HG02588 (cell line): ENCODE measurements at regions not wholly inside any gene's neighbourhood (a gene's known extent, or its start where the extent isn't known, plus 50 kb on each side); places are given as distances from the start of the nearest gene placed in this dataset.
"Not testable (repeated sequence)": the region's sequence is repeated elsewhere in the genome, so short reads cannot be mapped to it uniquely, and the experiment has no call there.

Experiments used
- ATAC-seq: cut with Tn5 transposase; IDR thresholded peaks from one replicate; pipeline ENCODE4 v1.9.1; 2021; ENCODE audit warnings: mild to moderate bottlenecking, moderate library complexity; ENCODE audit not compliant: unreplicated experiment

DNA sequence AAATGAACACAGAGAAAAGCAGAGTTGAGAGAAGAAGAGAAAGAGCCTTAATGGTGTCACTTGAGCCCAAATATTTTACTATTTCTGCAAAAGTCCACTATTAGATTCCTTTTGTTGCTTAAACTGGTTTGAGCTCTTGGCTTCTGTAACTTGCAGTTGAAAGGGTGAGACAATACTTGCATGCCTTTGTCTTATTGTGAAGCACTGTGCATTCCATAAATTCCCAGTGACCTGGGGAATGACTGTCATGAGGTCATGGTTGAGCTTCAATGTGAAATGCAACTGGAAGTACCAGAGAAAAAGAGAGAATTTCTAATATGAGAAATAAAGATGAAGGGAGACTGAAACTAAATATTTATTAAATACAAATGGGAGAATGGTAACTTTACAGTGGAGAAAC is 310.9 kb downstream of the TDRD3 start:
- ATAC-seq, result no peak

DNA sequence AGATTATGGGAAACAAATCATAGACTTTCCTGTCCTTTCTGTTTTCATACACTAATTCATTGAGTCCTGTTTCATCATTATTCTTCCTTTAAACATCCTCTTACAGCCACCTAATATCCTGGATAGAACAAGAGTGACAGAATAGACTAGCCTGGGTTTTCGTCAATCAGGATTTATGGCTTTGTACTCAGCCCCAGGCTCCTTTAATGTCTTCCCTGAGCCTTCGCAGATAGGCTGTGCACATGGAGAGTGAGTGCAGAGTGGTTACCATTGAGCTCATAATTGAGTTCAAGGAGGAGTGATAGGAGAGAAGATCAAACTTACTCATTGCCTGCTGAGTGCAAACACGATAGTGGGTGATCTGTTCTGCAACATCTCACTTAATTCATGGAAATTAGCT is 304.9 kb downstream of the TDRD3 start:
- no peak for ATAC-seq

DNA sequence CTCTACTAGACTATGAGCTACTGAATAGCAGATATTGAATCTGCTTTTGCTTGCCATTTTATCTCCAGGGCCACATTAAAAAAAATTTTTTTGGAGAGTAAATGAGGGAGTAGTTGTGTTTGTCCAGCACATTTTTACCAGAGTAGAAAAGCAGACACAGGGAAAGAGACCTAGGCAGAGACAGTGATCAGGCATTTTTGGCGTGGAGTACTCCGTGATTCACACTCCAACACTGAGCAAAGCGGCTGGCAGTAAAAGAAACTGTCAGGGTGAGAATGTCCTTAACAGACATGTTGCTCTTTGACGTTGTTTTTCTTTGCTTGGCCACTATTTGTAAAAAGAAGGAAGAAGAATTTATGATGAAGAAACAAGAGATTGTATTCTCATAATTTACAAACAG is 304.0 kb downstream of the TDRD3 start:
- no peak for ATAC-seq

DNA sequence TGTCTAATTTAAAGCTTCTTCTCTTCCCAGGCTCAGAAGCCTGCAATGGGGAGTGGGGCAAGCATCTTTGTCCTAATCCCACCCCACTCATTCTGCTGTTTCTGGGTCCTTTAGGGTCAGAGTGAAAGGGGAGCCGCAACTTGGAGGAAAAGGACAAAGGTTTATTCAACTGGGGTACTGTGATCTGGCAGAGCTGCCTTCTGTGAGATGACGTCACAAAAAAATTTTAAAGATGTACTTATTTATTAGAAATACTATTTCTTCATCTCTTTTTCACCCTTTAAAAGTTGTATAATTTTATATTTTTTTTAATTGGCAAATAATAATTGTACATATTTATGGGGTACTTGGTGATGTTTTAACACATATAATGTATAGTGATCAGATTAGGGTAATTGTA is 302.6 kb downstream of the TDRD3 start:
- no peak for ATAC-seq

DNA sequence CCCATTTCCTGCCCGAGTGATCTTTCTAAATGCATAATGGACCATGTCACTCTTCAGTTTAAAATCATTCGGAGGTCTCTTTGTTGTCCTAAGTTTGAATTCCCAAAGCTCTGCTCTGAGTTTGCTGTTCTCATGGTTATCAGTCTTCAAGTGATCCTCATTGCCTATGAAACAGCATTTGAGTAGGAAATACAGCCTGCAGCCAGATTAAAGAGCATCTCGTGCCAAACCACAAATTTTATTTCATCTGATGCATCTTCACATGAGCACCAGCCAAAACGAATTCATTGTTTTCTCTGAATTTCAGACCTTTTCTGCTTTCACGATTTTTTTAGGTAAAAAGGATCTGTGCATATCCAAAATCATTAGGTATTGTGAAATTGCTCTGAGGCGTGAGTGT is 299.6 kb downstream of the TDRD3 start:
- no peak for ATAC-seq

DNA sequence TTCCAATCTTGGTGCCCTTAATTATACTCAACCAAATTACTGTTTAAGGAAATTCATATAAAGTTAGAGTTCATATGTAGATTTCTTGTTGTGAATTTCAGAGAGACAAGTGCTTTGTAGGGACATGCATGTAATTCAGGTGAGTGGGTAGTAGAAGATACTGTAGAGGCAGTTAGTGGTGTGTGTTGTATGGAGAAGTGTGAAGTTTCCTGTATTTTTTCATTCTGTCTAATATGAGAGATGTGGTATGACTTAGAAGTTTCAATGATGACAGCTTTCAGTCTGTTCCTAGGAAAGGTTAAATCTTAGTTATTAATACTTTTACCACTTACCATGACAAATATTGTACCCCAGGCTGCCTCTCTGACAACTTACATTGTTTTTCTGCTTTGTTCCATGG is 294.2 kb downstream of the TDRD3 start:
- ATAC-seq, result no peak

DNA sequence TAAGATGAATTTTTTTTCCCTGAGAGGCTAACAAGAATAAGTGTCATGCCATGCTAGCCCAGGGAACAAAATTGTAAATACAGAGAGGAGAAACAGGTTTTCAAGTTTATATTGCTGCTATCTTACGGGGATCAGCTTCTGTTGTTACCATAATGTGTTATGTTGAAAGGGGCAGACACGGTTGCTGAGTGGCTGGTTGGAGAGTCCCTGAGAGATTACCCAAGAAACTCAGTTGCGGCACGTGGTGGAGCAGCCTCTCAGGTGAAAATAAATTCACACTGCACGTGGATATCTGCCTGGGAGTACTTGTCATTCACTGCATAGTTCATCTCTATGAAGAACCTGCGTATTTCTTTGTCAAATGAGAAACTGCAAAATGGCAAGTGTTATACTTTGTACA is 293.6 kb downstream of the TDRD3 start:
- ATAC-seq, result no peak

DNA sequence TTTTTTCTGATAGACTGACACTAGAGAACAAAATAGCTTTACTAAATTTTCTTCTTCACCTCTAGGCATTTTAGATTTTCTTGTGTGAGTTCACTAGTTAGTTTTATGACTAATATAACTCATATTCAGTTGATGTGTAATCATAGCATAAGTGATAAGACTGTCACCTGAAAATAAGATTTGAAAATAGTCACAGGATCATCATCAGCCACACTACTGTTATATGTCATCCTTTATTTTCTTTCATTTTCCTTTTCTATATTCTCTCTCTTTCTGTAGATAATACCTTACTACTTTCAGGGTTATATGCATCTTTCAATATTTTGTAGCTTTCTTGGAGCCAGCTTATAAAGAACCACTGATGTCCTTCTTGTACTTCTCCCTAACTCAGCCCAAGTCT is 292.6 kb downstream of the TDRD3 start:
- ATAC-seq, result no peak

DNA sequence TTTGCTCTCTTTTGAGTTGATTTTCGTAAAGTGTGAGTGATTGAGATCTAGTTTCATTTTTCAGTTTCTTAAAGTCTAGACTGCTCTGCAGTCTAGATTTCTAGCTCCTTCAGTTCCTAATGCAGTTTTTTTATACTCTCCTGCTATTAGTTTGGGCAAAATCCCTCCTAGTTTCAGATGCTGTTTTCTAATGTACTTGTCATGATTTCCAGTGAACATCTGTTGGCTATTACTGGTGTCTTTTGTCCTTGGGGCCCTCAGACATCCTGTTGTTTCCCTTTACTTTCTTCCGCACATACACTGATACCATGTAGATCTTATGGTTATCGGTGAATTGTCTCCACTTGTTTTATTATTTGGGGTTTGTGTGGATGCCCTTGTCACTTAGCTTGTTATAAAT is 292.1 kb downstream of the TDRD3 start:
- no peak for ATAC-seq

DNA sequence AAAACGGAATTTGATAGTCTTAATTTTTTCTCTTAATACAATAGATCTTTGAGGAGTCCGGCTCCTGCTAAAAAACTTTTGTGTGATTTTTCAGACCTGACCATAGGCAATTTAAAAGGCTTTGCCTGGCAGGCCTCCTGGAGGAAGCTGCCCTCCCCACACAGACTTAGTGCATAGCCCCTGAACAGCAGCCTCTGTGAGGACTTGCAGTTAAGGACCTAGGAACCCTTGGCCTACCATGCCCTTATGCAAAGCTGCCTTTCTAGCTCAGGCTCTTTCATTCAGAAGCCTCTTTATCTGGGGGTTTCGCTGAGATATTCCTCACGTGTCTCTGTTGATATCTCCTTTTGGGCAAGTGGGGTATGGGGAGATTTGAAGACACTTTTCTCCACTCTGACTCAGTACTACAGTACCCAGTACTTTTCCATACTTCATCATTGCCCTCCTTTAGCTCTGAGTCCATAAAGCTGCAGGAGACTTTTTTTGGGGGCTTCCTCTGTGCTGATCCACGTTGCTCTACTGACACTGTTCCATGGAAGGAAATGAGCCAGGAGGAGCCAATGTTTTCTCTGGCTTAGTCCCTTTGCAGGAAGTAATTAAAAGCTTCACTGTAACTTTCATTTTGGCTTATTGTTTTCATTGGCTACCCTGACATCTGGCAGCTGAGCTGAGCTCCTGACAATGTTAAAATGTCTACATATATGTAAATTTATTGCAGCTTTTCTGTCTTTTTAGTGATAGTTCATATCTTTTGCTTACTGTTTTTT is 283.1 kb downstream of the TDRD3 start:
- ATAC-seq, result no peak

DNA sequence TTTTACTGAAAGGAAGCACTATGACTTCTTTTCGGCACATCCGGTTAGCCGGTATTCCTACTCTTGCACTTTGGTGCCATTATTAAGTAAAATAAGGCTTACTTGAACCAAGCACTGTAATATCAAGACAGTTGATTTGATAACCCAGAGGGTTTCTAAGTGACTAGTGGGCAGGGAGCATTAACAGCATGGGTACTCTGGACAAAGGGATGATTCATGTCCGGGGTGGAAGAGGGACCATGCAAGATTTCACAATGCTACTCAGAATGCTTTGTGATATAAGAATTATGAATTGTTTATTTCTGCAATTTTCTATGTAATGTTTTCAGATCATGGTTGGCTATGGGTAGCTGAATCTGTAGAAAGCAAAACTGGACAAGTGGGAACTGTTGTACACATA is 282.1 kb downstream of the TDRD3 start:
- ATAC-seq, result no peak

DNA sequence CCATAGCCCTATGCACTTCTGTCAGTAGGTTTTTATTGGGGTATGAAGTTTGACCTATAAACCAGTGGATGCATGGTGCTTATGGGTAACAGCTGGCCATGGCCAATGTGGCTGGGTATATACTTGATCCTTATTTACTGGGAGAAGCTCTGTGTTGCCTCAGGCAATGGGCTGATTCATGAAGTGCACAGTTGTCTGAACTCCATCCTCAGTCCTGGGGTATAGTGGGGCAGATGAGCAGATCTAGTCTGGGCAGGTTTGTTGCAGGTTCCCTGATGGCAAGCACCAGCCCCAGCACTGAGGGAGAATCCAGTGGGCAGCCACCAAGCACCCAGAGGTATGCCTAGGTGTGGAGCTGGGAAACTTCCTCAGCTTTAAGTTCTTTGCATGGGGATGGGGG is 274.4 kb downstream of the TDRD3 start:
- ATAC-seq, result no peak

DNA sequence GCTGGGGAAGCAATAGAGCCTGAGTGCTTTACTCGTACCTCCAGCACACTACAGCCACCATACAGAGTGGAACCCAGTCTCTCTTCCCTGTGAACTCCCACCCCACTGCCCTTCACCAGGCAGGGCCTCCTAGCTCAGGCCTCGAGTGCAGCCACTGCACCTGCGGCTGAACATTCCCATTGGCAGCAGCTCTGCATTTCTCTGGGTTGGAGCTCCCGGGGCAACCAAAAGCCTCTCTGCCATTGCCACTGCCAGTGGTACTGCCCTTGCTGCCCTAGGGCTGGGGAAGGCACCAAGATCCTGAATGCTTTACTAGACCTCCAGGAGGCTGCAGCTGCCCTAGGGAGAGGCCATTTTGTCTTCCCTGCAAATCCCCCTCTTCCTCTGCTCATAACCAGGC is 266.8 kb downstream of the TDRD3 start:
- ATAC-seq, result no peak

DNA sequence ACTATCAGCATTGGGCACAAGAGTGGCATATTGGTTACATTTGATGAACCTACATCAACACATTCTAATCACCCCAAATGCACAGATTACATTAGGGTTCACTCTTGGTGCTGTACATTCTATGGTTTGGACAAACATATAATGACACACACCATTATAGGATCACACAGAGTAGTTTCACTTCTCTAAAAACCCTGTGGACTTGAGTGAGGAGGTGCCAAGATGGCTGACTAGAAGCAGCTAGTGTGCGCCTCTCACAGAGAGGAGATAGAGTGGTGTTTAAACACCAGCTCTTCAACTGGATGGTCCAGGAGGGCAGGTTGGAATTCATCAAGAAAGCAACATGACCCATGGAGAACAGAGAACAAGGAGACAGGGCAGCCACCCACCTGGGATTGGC is 265.6 kb downstream of the TDRD3 start:
- ATAC-seq, result no peak

DNA sequence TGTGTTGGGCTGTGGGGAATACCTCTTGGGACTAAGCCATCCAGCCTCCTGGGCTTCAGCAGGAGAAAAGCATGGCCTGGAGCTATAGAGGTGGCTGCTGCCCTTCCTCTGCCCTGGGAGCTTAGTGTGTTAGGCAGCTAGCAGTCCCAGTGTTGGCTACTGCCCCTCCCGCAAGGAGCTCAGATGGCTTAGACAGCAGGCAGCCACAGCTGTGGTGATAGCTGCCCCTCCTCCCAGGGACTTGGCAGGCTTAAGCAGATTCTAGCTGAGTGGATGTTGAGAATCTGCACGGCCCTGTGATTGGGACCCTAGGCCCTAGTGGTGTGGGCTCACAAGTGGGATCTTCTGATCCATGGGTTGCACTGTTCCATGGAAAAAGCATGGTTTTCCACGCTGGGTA is 264.5 kb downstream of the TDRD3 start:
- no peak for ATAC-seq

DNA sequence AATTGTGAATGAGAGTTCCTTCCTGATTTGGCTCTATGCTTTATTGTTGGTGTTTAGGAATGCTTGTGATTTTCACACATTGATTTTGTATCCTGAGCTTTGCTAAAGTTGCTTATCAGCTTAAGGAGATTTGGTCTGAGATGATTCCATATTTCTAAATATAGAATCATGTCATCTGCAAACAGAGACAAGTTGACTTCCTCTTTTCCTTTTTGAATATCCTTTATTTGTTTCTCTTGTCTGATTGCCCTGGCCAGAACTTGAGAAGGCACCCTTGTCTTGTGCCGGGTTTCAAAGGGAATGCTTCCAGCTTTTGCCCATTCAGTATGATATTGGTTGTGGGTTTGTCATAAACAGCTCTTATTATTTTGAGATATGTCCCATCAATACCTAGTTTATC is 260.6 kb downstream of the TDRD3 start:
- ATAC-seq, result not testable (repeated sequence)

DNA sequence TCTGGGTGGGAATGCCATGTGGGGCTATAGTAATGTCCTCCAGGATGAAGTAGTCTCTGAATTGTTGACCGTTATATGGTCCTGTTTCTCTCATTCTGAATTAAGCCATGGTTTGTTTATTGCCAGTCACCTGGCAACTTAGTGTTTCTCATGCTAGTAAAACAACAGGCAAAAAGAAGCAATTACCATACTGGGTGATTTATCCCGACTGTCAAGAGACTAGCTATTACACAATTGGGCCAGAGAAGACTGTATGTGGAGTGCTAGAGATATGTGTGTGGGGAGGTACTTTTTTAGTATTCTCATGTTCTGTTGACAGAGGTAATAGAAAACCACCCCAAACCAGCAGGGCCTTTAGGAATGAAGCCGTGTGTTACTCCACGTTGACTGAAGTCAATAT is 258.2 kb downstream of the TDRD3 start:
- no peak for ATAC-seq

DNA sequence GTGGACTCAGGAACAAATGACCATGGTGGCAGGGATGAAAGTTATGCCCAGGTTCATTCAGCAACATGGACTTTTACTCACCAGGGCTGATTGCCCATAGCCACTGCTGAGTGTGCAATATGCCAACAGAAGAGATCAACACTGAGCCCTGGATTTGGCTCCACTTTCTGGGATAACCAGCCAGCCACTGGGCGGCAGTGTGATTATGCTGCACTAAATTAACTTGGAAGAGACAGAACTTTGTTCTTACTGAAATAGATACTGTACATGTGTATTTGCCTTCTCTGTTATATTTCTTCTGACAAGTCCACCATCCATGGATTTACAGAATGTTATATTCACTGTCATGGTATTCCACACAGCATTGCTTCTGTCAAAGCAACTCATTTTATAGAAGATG is 257.4 kb downstream of the TDRD3 start:
- ATAC-seq, result no peak

DNA sequence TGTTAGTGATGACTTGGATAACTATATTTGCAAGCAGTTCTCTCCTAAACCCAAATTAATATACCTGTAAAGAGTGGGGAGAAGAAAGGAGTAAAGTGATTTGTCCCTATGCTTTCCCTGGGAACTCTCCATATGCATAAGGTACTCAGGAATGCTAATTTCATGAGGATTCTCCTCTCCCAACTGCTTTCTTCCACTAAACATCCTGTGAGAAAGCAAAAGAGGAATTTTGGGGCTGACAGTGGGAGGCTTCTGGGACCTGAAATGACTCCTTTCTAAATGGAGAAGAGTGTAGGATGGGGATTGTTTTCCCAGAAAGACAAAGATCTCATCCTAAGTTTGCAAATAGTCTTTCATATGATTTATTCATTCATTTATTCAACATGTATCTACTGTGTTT is 250.5 kb downstream of the TDRD3 start:
- no peak for ATAC-seq

DNA sequence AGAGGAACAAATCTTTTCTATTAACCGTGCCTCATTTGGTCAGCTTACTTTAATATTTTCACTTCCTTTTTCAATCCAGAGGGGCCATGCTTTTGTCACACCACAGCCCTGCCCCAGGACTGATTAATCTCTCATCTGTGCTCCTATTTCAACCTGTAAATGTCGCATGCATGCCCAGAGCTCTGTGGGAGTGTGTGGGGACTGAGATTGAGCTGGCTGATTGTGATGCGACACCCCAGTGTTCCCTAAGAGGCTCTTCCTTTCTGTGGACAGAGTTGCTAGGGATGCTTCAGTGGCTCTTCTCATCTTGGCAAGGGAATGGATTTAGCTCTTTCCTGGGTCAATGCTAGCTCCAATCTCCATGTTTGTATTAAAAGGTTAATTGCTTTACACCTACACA is 249.6 kb downstream of the TDRD3 start:
- no peak for ATAC-seq

DNA sequence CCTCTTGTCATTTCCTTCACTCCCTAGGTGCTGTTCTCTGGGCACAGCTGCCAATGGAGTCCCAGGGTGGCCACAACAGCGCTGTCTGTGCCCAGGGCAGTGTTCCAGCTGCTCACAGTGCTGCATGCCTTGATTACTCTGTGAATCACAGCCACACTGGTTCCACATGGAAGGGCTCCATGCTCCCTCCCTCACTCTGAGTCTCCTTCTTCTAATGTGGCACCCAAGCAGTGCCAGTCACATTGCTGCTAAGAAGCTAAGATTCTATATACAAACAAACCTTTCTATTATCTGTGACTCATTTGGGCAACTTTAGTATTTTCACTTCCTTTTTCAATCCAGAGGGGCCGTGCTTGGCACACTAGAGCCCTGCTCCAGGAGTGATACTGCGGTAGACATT is 248.7 kb downstream of the TDRD3 start:
- ATAC-seq, result no peak

DNA sequence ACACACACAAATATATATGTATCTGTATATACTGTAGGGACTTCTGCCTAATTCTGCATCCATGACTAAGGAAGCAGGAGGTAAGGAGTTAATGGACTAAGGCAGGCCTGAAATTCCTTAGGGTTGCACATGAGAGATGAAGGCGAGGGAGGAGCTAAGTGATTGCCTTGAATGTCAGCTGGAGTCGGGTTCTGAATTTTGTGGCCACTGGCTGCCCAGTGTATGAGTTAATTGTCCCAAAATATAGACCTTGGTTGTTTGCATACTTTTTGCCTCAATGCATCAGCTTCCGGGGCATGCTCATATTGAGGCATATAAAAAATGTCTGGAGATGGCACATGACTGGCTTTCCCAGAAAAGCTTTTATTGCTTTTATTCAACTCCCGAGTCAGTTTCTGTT is 245.5 kb downstream of the TDRD3 start:
- ATAC-seq, result no peak

DNA sequence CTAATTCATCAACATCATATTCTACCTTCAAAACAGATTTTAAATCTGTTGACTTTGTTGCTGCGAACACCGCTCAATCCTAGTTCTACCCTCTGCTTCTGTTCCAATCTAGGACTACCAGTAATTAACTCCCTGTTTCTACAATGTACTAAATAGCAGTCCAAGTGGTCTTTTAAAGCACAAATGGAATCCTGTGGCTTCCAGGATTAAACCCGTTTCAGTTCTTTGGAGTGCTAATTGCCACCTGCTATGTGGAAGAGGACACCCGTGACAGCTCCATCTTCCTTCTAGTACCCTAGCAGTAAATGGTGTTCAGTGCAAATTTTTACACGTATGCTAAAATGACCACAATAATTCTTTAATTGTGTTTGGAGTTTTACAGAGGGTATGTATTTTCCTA is 232.1 kb downstream of the TDRD3 start:
- no peak for ATAC-seq
